ENCODE measurements at regions not wholly inside any gene's neighbourhood (a gene's known extent, or its start where the extent isn't known, plus 50 kb on each side); places are given as distances from the start of the nearest gene placed in this dataset.

GRCh38 chr6:164721460-164721859 is 587.9 kb downstream of the C6orf118 start:
- TF ChIP-seq, protein P1, sequence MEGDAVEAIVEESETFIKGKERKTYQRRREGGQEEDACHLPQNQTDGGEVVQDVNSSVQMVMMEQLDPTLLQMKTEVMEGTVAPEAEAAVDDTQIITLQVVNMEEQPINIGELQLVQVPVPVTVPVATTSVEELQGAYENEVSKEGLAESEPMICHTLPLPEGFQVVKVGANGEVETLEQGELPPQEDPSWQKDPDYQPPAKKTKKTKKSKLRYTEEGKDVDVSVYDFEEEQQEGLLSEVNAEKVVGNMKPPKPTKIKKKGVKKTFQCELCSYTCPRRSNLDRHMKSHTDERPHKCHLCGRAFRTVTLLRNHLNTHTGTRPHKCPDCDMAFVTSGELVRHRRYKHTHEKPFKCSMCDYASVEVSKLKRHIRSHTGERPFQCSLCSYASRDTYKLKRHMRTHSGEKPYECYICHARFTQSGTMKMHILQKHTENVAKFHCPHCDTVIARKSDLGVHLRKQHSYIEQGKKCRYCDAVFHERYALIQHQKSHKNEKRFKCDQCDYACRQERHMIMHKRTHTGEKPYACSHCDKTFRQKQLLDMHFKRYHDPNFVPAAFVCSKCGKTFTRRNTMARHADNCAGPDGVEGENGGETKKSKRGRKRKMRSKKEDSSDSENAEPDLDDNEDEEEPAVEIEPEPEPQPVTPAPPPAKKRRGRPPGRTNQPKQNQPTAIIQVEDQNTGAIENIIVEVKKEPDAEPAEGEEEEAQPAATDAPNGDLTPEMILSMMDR (conservative IDR thresholded peaks at IDR 0.05; ENCODE audit: low read length) = no peak
- no peak for TF ChIP-seq EZH2phosphoT487 (IDR thresholded peaks at IDR 0.05; ENCODE audit: borderline replicate concordance)
